HG03064 (cell line): ENCODE measurements at regions not wholly inside any gene's neighbourhood (a gene's known extent, or its start where the extent isn't known, plus 50 kb on each side); places are given as distances from the start of the nearest gene placed in this dataset.

Source experiments
- ATAC-seq: cut with Tn5 transposase; IDR thresholded peaks from one replicate; pipeline ENCODE4 v1.9.1; 2021; ENCODE audit warnings: low read depth; ENCODE audit not compliant: unreplicated experiment

DNA sequence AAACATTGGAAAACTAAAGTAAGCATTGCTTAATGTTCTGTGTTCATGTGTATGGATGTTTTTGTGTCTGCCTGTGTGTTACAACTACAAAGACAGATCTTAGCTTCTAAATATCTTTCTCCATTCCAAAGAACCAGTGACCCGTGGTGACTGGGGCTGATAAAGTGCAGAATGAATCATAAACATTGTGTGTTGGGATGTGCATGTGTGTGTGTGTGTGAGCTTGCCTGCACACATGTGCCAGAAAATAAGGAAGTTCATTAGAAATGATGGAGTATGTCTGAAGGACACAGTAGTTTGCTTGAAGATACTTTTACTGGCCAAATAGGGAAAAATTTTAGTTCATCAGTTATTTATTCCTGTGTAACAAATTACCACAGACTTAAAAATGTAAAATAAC is 756.6 kb upstream of the CELF4 start:
- ATAC-seq = no peak

DNA sequence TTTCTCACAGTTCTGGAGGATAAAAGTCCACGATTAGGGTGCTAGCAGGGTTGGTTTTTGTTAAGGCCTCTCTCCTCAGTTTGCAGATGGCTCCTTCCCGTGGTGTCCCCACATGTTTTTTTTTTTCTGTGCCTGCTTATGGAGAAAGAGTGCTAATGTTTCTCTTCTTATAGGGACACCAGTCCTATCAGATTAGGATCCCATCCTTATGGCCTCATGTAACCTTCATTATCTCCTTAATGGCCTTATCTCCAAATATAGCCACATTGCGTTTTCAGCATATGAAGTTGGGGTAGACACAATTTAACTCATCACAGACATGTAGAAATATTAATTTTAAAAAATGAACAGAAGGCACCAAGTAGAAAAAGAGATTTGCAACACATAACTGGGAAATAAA is 755.7 kb upstream of the CELF4 start:
- ATAC-seq = no peak

DNA sequence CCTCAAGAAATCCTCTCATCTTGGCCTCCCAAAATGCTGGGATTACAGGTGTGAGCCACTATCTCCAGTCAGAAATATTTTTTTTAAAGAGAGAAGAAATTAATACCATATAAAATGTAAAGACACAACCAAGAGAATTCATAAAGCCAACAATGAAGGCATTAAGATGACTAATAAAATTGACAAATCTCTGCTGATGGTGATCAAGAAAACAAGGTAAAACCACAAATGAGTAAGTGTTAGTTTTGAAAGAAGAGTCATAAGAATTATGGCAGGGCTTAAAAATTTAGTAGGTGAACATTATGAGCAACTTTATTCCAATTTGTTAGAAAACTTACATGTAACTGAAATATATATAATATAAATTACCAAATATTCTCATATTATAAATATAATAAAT is 752.8 kb upstream of the CELF4 start:
- no peak for ATAC-seq

DNA sequence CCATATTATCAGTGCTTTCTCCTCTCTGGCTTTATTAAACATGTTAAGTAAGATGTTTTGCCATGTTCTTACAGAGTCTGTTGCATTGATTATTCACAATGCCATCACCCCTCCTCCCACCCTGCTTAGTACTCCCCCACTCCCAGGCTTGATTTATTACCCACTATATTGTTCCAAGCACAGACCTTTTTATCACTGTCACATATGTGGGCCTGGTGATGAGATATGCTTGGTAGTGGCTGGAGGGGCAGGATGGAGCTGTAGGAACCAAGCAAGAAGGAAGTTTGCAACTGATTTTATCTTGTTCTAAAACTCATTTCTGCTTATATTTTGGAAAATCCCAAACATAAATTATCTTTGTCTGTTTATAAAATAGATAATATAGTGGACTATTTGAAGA is 748.2 kb upstream of the CELF4 start:
- no peak for ATAC-seq

DNA sequence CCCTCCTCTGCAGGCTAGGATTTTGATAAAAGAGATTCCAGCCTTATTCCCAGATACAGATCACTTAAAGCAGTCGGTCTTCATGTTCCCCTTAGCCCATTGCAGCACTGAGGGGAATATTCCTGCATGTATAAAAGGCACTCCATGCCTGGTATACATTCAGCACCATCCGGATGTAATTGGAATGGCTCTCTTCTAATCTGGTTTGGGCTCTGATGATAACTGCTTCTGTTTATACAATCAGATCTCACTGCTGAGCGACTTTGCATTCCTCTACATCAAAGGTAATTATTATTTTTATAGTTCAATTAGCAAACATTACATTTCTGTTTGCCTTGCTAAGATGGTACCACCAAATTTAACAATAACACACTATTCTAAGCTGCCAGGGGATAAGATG is 746.9 kb upstream of the CELF4 start:
- ATAC-seq = no peak

DNA sequence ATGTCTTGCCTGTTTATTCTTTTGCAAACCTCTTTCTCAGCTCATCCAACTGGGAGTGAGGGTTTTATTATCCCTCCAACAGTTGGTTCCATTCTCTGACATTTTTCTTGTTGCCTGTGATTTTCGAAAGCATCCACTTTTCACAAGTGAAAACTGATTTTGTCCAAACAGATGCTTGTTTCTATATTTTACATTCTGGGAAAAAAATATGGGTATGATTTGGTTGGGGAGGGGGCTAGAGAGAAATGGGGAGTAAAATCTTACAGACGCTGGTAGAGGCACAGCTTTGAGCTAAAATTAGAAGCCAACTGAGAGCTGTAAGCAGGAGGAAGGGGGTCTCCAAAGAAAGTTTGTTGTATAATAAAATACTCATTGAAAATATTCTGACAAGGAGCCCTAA is 745.3 kb upstream of the CELF4 start:
- ATAC-seq = no peak

DNA sequence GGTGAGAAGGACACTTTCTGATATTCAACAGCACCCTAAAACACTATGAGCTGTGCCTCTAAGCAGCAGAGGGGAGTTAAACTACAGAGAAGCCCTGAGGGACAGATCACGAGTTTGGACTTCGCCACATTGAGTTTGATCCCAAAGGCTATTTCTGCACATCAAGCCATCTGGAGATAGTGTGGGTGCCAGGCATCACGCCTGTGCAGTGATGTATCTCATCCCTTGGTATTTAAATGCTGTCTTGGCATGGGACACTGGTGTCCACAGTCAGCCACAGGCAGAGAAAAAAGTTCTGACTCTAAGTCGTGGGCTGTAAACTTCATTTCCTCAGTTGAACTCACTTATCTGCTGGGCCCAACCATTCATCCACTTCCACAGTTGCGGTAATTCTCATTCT is 742.3 kb upstream of the CELF4 start:
- no peak for ATAC-seq

DNA sequence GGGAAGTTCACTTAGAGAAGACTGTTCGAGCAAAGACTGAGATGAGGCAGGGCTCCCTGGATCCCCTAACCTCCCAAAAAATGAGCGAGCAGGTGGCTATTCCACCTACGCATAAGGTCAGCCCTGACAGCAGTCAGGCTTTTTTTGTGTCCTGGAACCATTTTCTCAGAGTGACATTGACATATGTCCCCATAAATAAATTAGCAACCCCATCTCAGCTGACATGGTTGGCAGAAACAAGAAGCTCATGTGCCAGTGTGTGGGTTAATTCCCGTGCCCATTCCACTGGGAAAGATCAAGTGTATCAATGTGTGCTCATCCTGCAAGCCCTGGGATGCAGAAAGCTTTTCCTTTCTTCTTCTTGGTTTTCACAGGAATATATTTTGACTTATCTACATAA is 740.4 kb upstream of the CELF4 start:
- ATAC-seq = no peak

DNA sequence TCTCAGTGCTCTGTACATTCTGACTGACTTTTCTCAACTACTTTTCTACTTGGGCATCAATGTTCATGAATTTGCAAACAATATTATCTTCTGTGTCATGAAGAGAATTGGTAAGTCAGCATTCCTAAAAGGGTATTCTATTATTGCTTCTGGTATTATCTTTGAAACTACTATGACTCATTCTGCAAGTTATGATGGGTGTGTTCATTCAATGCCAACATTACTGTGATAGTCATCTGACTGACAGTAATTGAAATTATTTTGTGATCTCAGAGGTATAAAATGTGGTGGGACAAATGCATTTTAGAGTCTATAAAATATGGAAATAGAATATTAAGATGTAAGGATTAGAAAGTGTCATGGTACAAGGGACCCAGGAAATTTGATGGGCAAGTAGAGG is 736.0 kb upstream of the CELF4 start:
- no peak for ATAC-seq

DNA sequence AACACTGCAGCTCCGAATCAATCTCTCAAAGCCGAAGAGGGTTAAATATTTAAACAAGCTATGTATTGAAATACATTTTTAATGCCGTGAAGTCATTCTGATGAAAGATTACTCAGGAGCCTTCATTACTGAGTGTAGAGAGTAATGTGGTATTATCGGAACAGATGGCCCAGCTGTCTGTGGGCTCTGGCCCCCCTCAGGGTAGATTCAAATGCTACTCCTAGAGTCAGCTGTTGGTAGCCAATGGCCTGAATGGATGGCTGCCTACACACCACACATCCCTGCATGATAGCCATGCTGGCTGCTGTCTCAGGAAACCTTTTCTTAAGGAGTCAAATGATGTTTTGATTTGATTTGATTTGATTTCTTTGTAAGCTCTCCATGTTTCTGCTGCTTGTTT is 732.3 kb upstream of the CELF4 start:
- ATAC-seq = no peak

DNA sequence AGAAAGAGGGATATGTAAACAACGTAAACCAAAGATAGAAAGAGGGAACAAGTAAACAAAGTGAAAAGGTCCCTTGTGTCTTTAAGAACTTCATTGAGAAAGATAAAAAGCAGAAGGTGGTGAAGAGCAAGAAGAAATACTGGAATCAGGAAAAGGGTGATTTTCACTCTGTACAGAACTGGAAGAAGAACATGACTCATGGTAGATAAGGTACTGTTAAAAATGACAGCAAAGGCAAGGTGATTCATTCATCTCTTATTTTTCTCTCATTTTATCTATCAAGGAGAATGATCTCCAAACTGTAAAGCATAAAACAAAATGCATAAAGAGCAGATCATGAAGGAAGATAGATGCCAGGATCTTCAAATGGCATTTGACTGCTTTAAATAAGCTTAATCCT is 724.6 kb upstream of the CELF4 start:
- ATAC-seq = no peak

DNA sequence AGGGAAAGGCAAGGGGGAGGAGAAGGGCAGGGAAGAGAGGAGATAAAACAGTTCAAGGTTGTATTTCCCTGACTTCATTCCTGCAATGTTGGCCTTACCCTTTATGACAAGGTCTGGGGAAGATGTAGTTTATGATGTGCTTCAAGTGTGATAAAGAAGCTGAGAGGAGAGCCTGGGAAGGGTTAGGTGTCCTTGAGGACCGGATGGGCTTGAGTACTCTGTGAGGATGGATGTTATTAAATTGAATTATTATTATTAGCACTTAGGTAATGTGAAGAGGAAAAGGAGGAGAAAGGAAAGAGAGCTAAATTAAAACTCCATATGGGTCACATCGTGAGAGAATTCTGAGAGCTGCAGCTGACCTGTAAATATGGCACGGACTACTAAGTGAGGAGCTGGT is 719.4 kb upstream of the CELF4 start:
- ATAC-seq = no peak

DNA sequence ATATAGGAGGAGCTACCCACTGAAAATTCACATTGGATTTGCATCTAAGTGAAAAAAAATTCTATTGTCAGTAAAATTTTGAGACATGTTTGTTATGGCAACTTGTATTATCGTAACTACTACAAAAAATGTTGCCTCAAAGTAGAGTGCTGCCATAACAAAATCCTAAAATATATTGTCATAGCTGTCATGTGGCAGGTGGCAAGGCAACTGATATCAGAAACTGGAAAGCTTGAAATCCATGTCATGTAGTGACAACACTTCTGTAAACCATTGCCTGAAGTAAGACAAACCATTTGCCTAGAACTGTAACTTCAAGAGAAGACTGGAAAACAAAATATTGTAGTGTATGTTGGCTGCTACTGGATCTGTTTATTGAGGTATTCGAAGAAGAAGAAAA is 697.5 kb upstream of the CELF4 start:
- no peak for ATAC-seq

DNA sequence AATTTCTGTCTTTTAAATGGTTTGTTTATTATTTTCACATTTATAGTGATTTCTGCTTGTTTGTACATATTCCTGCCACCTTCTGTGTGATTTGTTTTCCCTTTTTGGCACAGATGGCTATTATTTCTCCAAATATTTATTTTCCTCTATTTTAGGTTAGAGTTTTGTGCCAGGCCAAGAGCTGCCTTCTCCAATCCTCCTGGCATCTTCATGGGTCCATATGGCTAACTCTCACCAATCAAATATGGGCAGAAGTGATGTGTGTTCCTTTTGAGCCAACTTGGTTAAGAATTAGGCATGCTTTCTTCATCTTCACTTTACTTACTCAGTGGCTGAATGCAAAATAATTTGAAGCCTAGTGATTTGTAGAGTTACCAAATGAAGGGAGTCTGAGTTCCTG is 697.1 kb upstream of the CELF4 start:
- no peak for ATAC-seq

DNA sequence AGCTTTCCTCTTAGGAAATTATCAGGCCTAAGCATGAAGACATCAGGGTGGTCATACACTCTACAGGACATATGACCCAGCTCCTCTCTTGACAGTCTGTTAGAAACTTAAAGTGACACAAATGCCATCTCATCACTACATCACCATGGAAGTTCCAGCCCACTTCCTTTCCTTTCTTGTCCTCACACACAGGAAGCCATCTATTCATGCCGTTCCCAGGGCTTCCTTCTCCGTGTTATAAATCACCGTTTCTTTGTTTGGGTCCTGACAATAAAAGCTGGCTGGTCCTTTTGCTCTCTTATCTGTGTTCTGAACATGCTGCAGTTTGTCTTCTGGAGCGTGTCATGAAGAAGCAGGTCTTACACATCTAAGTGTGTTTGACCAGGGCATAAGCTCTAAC is 692.1 kb upstream of the CELF4 start:
- ATAC-seq = no peak

DNA sequence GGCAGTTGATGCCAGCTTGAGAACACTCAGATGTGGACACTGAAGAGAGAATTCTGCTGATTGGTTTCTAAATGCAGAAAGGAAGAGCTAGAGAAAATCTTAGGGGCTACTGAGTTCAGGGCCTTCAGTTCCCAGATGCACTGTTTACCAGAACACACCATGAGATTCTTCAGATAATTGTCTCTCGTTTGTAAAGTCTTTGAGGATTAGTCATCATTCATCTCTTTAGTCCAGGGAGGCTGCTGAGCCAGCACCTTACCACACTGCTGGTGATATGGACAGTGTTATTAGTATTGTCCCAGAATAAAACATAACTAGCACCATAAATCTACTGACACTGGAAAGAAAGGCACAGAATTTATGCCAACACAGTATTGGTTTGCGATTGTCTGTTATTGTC is 690.8 kb upstream of the CELF4 start:
- no peak for ATAC-seq

DNA sequence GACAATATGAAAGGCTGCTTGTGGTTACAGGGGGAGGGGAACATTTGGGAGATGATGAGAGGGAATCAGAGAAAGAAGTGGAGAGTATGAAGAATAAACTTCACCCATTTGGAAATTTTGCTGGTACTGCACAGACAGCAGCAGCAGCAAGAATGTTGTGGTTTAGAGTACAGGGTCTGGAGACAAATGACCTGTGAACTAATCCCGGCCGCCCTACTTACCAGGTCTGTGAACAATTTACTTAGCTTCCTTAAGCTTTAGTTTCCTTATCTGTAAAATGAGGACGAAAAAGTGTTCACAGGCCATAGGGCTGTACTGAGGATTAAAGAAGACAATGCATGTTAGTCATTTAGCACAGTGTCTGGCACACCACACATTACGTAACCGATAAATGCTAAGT is 685.4 kb upstream of the CELF4 start:
- ATAC-seq = no peak

DNA sequence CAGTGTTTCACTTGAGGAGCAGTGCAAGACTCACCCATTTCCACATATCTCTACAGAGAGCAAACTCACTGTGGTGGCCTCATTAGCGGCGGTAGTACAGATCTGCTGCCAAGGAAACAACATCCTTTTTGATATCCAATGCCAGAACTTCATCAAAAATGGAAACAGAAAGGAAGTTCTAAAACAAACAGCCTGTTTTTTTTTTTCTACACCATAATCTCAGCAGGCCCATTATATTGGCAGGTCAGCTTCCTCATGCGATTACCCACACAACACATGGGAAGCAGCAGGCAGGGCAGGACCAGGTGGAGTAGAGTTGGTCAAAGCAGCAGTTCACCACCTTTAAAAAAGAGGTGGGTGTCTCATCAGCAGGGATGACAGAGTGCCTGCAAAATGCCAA is 678.9 kb upstream of the CELF4 start:
- no peak for ATAC-seq

DNA sequence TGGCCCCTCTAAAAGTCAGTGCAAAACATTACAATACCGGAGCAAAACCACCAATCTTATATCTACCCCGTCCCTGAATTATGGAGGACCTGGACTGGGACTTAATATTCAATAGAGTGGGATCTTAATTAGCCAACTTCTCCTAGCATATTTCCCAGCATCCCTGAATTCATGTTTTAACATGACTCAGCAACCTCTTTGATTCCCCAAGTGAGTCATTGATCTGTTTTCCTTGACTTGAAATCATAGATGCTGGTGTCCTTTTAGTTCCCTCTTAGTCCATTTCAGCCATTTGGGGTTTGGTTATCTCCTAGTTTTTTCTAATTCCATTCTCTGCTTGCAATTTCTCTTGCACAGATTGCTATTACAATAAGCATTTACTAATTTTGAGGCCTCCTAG is 677.7 kb upstream of the CELF4 start:
- no peak for ATAC-seq

DNA sequence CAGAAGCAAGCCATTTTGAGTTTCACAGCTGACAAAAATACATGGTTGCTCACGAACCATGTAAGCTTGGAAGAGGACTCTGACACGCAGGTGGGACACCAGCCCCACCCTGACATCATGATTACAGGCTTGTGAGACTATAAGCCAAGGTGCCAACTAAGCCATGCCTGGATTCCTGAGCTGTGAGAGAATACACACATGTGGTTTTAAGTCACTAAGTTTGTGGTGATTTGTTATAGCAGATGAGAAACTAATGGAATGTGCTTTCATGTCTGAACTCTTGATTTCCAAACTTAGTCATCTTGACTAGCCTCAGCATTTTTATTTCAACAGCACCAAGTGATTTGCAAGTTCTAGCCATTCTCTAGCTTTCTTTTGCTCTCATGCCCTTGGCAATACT is 676.1 kb upstream of the CELF4 start:
- ATAC-seq = no peak

DNA sequence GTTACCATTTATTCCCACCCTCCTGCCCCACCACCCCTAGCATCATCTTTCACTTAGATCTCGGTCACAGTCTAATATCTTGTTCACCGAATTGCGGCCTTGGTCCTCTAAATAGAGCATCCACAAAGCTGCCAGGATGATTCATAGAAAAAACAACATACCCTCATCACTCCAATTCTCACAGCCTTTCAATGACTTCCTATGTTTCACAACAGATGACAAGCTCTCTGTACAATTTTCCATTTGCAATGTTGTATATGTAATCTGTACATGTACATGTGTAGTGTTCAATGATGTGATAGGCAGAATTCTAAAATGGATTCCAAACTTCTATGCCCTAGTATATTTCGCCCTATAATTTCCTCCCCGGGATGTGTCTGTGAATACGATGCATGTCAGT is 675.6 kb upstream of the CELF4 start:
- ATAC-seq = no peak

DNA sequence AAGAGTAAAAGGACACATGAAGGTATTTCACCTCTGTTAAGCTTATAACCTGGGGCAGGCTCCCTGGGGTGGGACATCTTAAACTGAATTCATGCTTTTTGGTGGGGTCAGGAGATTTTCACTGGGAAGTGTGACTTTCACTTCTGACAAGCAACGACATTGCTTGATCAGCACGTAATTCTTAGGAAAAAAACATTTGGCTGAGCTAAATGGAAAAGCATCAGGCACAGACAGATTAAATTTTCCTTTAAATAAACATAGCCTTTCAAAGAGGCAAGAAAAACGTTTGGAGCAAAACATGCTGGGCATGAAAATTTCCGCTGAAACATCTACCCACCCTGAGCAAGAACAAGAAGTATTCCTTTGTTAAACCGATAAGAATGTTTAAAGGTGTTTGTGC is 674.0 kb upstream of the CELF4 start:
- no peak for ATAC-seq

DNA sequence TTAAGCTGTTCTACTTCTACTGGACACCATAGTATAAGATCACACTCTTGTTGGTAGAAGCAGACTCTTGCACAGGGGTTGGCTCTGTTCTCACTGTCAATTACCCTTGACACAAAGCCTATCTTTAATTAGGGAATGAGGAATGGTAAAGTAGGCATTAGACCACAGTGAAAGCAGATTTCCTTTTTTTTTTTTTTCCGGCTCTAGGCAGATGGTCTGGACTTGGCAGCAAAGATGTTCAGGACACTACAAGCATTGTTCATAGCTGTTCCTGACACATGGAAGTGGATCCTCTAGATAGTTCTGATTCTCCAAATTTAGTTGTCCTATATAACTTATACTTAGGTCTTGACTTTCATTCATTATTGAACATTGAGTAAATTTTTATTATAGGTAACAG is 672.2 kb upstream of the CELF4 start:
- no peak for ATAC-seq
